GM21576 (cell line): ENCODE measurements at regions not wholly inside any gene's neighbourhood (a gene's known extent, or its start where the extent isn't known, plus 50 kb on each side); places are given as distances from the start of the nearest gene placed in this dataset.
"Not testable (repeated sequence)": the region's sequence is repeated elsewhere in the genome, so short reads cannot be mapped to it uniquely, and the experiment has no call there.

Experiments
- ATAC-seq: cut with Tn5 transposase; IDR thresholded peaks from one replicate; pipeline ENCODE4 v1.9.1; 2021; ENCODE audit warnings: mild to moderate bottlenecking, moderate library complexity; ENCODE audit not compliant: unreplicated experiment

GRCh38 chr4:101670897-101671296 lies 119.6 kb upstream of the BANK1 start:
- no peak for ATAC-seq

- ATAC-seq = no peak
These were observed 120.2 kb upstream of the BANK1 start for GRCh38 chr4:101670370-101670769.

GRCh38 chr4:101669832-101670188 lies 120.7 kb upstream of the BANK1 start:
- no peak for ATAC-seq

- no peak for ATAC-seq
These were observed 121.2 kb upstream of the BANK1 start for GRCh38 chr4:101669138-101669831.

GRCh38 chr4:101667348-101667747 lies 123.2 kb upstream of the BANK1 start:
- ATAC-seq = no peak

- ATAC-seq = no peak
These were observed 129.9 kb upstream of the BANK1 start for GRCh38 chr4:101660607-101661006.

- no peak for ATAC-seq
These were observed 134.7 kb upstream of the BANK1 start for GRCh38 chr4:101655857-101656256.

- ATAC-seq = no peak
These were observed 135.5 kb upstream of the BANK1 start for GRCh38 chr4:101655005-101655404.

- no peak for ATAC-seq
These were observed 138.8 kb upstream of the BANK1 start for GRCh38 chr4:101651778-101652177.

- ATAC-seq = no peak
These were observed 140.6 kb upstream of the BANK1 start for GRCh38 chr4:101649790-101650515.

- ATAC-seq = no peak
These were observed 142.9 kb upstream of the BANK1 start for GRCh38 chr4:101647710-101648034.

GRCh38 chr4:101644516-101644915 lies 146.0 kb upstream of the BANK1 start:
- ATAC-seq = no peak

GRCh38 chr4:101643186-101643837 lies 147.2 kb upstream of the BANK1 start:
- no peak for ATAC-seq

GRCh38 chr4:101632766-101633165 lies 157.8 kb upstream of the BANK1 start:
- ATAC-seq = not testable (repeated sequence)

- no peak for ATAC-seq
These were observed 160.1 kb upstream of the BANK1 start for GRCh38 chr4:101630319-101630986.

- no peak for ATAC-seq
These were observed 169.4 kb upstream of the BANK1 start for GRCh38 chr4:101621120-101621519.

GRCh38 chr4:101615652-101616051 lies 174.9 kb upstream of the BANK1 start:
- ATAC-seq = no peak

- ATAC-seq = not testable (repeated sequence)
These were observed 183.5 kb upstream of the BANK1 start for GRCh38 chr4:101606989-101607388.

- no peak for ATAC-seq
These were observed 185.6 kb upstream of the BANK1 start for GRCh38 chr4:101604976-101605375.

- no peak for ATAC-seq
These were observed 190.2 kb upstream of the BANK1 start for GRCh38 chr4:101600287-101600686.

GRCh38 chr4:101599620-101600019 lies 190.9 kb upstream of the BANK1 start:
- no peak for ATAC-seq
